CMK (cell line): ENCODE measurements at regions not wholly inside any gene's neighbourhood (a gene's known extent, or its start where the extent isn't known, plus 50 kb on each side); places are given as distances from the start of the nearest gene placed in this dataset.

Experiments
- DNase-seq: peaks from one replicate; pipeline ENCODE4 v3.0.0-alpha.2; 2010; ENCODE audit warnings: low read depth

GRCh38 chr10:90125456-90126255 lies 424.3 kb downstream of the KIF20B start:
- DNase-seq = peak; percentile 4

GRCh38 chr10:90126256-90126595 lies 424.8 kb downstream of the KIF20B start:
- DNase-seq = no peak

DNA sequence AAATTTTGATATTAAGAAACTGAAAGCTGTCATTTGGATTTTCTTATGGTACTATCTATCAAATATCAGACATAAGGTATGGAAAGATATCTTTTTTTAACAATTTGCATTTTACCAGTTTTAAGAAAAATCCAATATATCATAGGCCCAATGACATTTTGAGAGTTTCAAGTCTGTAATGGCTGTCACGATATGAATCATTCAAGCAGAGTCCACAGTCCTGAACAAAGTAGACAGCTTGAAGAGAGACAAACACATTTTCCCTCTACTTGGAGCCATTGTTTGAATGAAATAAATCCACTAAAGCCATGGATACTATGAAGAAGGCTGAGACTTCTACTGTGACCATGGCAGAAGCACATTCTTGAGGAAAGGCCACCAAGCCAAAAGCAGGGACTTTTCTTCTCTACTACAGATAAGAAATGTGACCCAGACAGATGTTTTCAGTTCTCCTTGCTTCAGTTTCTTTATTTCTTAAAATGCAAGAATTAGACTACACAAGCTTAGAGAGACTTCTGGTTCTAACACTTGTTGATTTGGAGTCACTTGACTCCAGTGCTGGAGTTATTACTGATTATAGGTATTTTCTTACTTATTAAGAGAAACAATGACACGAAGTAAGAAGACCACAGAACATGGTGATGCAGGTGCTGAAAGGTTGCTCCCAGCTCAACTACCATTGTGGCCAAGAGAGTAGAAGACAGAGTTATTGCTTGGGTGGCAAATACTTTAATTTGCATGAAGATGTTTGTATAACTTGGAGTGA lies 429.1 kb downstream of the KIF20B start:
- no peak for DNase-seq

DNA sequence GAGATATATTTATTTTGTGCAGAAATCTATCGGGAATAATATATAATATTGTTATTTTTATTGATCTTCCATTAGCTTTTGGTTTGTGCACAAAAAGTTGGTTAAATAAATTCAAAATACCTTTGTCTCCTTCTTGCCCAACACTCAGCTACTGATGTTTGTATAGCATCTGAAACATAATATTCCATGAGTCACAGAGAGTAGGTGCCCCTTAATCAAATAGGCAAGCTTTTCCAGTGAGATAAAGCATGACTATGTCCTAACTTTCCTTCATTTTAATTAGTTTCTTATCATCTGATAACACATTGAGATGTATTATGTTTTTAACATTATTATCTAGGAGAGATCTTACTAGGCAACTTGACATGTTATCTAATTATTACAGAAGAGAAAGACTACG lies 432.2 kb downstream of the KIF20B start:
- no peak for DNase-seq

GRCh38 chr10:90136731-90137316 lies 435.4 kb downstream of the KIF20B start:
- DNase-seq = peak; percentile 11

- DNase-seq = no peak
Measured at GRCh38 chr10:90138844-90139243, 437.5 kb downstream of the KIF20B start.

GRCh38 chr10:90141791-90142190 lies 440.4 kb downstream of the KIF20B start:
- DNase-seq = no peak

DNA sequence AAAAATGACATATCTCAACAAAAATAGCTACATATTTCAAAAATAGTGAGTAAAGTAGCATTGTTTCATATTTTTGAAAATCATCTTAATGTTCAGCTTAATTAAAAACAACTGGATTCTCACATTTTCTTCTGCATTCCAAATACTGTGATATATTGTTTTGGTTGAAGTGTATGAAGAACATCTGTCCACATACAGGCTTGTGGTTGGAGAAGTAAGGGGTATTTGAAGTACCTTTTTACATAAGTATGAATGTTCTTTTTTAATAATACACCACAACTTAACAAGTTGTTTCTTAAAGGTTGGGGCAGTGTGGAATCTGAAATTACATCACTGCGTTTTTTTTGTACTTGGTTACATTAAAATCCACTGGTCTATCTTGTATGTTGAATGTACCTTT lies 442.5 kb downstream of the KIF20B start:
- DNase-seq = no peak

- no peak for DNase-seq
Measured at GRCh38 chr10:90148116-90148855, 446.9 kb downstream of the KIF20B start.

DNA sequence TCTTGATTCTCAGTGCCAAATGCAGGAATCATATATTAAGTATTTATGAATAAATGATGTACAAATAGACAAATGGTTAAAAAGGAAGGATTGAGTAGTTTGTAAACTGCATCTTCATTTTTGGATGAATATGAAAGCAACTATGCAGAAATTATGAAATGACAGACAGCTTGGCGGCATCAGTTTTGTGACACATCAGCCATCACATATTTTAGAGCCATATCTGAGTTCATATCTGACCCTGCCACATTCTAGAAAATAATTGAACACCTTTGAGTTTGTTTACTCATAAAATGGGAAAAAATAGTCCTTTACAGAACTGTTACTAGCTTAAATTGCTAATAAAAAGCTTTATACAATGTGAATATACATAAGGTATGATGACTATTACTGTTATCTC lies 448.2 kb downstream of the KIF20B start:
- no peak for DNase-seq

DNA sequence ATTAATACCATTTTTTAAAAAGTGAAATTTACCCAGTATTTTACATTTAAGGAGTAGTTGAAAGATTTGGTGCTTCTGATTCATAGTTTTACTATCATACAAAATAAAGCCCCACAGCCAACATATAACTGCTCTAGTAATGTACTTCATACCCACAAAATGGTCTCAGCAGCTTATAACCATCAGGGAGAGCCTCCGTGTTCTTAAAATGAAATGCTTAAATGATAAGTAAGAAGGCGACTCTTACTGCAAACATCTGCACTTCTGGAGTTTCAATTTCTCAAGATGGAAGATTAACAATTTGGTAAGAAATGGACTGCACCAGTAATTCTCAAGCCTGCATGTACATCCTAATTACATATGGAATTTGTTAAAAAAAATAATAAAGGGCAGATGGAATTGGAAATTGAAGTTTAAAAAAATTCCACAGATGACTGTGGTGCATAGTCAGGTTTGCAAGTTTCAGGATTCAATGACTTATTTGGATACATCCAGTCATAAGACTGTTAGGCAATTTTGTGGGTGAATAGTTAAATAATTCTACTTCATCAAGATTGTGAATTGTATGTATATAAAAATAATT lies 461.0 kb downstream of the KIF20B start:
- DNase-seq = no peak

- no peak for DNase-seq
Measured at GRCh38 chr10:90167174-90168064, 466.0 kb downstream of the KIF20B start.

DNA sequence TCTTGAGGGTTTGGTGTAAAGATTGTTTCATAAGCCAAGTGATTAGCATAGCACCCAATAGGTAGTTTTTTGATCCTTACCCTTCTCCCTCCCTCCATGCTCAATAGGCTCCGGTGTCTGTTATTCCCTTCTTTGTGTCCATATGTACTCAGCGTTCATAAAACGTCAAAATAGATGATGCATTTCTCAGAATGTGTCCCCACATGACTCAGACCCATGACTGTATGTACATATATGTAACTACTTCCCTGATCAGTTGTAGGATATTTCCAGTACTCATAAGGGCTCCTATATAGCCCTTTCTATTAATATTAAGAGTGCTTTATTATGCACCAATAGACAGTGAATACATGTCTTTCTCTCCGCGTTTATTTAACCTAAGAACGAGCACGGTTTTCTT lies 466.9 kb downstream of the KIF20B start:
- DNase-seq = no peak

GRCh38 chr10:90171014-90171722 lies 469.8 kb downstream of the KIF20B start:
- no peak for DNase-seq

GRCh38 chr10:90174531-90174930 lies 473.1 kb downstream of the KIF20B start:
- no peak for DNase-seq

GRCh38 chr10:90175161-90175681 lies 473.8 kb downstream of the KIF20B start:
- no peak for DNase-seq

DNA sequence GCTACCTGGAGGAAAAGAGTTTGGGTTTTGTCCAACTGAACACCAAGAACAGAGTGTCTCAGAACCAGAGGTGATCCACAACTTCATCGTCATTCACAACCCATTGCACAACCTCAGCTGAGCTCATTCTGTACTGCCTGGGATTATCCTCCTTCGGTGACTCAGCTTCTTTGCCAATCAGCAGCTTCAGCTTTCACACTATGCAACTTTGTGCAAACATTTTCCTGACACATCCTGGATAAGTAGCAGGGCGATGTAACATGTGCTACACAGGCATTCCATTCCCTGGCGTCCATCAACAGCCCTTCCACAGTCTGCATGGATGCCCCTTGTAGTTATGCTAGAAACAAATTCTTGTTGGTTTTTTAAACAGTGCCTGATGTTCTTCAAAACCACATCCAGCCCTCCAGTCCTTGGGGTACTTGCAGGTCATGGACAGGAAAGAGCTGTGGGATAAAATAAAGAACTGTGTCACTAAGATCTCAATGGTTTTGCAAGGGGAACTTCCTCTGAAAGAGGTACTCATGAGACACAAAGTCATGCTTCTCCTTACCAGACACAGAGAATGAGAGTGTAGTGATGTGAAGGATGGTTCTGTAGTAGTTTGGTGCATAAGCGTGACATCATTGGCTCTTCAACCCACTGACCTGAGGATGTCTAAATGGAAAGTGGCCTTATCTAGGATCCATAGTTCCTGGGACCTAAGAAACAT lies 478.5 kb downstream of the KIF20B start:
- no peak for DNase-seq

- peak; percentile 5 for DNase-seq
Measured at GRCh38 chr10:90180886-90181691, 479.7 kb downstream of the KIF20B start.

DNA sequence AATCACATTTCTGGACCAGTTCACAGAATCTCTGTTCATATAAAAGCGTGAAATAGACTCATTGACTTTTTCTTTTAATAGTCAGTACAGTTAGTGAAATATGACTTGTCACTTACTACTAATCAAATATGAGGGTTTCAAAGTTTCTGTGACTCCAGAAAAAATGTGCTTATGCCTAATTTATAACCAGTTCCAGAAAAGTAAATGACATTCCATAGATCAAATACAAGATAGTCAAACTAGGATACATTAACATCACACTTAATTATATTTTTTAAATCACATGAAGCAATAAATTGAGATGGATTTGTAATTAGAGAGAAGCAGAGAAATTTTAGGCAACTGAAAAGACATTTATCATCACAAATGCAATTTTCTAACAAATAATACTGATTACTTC lies 491.4 kb downstream of the KIF20B start:
- DNase-seq = no peak
